Suprapubic skin (tissue), 3 donors: ENCODE measurements at regions not wholly inside any gene's neighbourhood (a gene's known extent, or its start where the extent isn't known, plus 50 kb on each side); places are given as distances from the start of the nearest gene placed in this dataset.

ENCODE experiments used
- EP300 ChIP-seq: sonication (generic); formaldehyde crosslinking; IDR thresholded peaks from one replicate; pipeline ENCODE4 v1.6.1; 2017; ENCODE audit warnings: antibody characterized with exemption
- POLR2A ChIP-seq, 2 donors: fragments of 450-650 bp; IDR thresholded peaks; one replicate each; pipeline ENCODE4 v1.6.1; 2017; ENCODE audit warnings: antibody characterized with exemption in 2 of 2, mild to moderate bottlenecking in 2 of 2, moderate library complexity in 2 of 2
- TF ChIP-seq, protein P1 (sequence below), 2 donors: fragments of 200-600 bp in 1 of 2; fragments of 450-650 bp in 1 of 2; sonication (generic) in 1 of 2; IDR thresholded peaks; one replicate each; pipeline ENCODE4 v1.5.1; 2016 to 2019; ENCODE audit warnings: antibody characterized with exemption in 2 of 2, mild to moderate bottlenecking in 1 of 2, moderate library complexity in 1 of 2

DNA sequence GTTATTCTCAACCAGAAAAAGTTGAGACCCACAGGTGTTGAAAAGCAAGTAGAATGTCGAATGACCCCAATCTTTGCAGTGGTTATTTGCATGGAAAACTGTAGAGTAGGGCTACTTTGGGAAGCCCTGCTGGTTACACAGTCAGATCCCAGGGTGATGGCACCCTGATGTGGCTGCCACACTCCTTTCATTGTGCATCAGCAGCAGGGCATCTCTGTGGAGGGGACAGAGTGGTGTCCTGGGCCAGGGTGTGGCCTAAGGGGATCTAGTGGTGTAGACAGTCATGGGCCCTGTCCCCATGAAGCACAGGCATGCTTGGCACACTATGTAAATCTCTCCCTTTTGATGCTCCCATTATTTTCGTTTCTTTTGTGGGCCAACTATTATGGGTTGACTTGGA is 199.4 kb upstream of the NAV2 start:
- TF ChIP-seq POLR2A (IDR thresholded peaks at IDR 0.05): no peak
- TF ChIP-seq, protein P1, sequence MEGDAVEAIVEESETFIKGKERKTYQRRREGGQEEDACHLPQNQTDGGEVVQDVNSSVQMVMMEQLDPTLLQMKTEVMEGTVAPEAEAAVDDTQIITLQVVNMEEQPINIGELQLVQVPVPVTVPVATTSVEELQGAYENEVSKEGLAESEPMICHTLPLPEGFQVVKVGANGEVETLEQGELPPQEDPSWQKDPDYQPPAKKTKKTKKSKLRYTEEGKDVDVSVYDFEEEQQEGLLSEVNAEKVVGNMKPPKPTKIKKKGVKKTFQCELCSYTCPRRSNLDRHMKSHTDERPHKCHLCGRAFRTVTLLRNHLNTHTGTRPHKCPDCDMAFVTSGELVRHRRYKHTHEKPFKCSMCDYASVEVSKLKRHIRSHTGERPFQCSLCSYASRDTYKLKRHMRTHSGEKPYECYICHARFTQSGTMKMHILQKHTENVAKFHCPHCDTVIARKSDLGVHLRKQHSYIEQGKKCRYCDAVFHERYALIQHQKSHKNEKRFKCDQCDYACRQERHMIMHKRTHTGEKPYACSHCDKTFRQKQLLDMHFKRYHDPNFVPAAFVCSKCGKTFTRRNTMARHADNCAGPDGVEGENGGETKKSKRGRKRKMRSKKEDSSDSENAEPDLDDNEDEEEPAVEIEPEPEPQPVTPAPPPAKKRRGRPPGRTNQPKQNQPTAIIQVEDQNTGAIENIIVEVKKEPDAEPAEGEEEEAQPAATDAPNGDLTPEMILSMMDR (IDR thresholded peaks at IDR 0.05): no peak
- no peak for TF ChIP-seq EP300
